ENCODE measurements at regions not wholly inside any gene's neighbourhood (a gene's known extent, or its start where the extent isn't known, plus 50 kb on each side); places are given as distances from the start of the nearest gene placed in this dataset.

- no peak for FAIRE-seq
Observed at GRCh38 chr19:27777726-27778125, 1435.2 kb downstream of the UQCRFS1 start.

GRCh38 chr19:27777242-27777641, 1435.7 kb downstream of the UQCRFS1 start:
- FAIRE-seq: no peak

- no peak for FAIRE-seq
Observed at GRCh38 chr19:27776524-27776923, 1436.4 kb downstream of the UQCRFS1 start.

DNA sequence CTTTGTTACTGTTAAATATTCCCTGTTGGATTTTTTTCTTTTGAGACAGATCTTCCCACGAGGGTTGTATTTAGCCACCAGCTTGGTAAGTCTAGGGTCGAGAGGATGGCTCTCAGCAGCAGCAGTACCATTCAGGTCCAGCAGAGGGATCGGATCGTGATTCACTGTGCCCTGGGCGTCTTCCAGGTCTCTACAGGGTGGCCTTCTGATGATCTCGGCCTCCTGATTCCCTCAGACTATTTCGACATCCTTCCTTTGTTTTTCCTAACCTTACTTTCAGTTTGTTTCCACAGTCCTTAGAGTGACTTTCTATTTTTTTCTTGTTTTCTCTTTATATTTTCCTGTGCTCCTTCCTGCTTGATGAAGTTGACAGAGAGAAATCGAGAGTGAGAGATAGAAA, 1436.9 kb downstream of the UQCRFS1 start:
- no peak for FAIRE-seq

- no peak for FAIRE-seq
Observed at GRCh38 chr19:27775395-27775794, 1437.6 kb downstream of the UQCRFS1 start.

DNA sequence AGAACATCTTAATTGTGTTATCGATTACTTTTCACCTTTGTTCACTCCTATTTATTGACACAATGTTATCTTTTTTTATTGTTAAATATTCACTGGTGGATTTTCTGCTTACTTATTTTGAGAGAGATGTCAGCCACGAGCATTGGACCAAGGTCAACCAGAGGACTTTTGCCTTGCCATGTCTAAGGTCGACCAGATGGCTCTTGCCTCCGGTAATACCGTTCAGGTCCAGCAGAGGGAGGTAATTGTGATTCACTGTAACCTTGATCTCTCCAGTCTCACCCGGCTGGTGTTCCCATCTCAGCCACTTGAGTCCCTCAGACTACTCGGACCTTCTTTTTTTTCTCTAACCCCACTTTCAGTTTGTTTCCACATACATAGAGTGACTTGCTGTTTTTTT, 1438.1 kb downstream of the UQCRFS1 start:
- no peak for FAIRE-seq

DNA sequence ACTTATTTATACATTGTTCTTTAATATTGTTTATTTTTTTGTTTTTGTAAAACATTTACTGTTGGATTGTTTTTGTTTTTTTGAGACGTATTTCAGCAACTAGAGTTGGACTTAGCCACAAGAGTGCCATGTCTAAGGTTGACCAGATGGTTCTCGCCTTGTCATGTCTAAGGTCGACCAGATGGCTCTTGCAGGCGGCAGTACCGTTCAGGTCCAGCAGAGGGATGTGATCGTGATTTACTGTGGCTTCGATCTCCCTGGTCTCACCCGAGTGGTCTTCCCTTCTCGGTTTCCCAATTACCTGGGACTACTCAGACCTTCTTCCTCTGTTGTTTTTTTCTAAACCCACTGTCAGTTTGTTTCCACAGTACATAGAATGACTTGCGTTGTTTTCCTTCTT, 1438.6 kb downstream of the UQCRFS1 start:
- no peak for FAIRE-seq

- no peak for FAIRE-seq
Observed at GRCh38 chr19:27773318-27774094, 1439.4 kb downstream of the UQCRFS1 start.

DNA sequence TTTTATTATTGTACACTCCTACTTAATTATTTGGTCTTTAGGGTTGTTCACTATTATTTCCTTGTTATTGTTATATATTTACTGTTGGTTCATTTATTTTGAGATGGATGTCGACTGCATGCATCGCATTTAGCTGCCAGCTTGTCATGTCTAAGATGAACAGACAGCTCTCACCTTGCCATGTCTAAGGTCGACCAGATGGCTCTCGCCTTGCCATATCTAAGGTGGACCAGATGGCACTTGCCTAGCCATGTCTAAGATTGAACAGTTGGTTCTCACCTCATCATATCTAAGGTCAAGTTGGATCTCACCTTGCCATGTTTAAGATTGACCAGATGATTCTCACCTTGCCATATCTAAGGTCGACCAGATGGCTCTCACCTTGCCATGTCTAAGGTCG, 1440.9 kb downstream of the UQCRFS1 start:
- no peak for FAIRE-seq

DNA sequence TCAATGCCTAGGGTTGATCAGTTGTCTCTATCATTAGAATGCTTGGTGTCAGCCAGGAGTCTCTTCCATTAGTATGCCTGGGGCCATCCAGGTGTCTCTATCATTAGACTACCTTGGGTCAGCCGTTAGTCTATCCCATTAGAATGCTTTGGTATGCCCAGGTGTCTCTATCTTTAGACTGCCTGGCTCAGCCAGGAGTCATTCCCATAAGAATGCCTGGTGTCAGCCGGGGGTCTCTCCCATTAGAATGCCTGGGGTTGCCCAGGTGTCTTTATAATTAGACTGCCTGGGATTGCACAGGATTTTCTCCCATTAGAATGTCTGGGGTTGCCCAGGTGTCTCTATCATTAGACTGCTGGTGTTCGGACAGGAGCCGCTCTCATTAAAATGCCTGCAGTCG, 1442.9 kb downstream of the UQCRFS1 start:
- FAIRE-seq: no peak

DNA sequence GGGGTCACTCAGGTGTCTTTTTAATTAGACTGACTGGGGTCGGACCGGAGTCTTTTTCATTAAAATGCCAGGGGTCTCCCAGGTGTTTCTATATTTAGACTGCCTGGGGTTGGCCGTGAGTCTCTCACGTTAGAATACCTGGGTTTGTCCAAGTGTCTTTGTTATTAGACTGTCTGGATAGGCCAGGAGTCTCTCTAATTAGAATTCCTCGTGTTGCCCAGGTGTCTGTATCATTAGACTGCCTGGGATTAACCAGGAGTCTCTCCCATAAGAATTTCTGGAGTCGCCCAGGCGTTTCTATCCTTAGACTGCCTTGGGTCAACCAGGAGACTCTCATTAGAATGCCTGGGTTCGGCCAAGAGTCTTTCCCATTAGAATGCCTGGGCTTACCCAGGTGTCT, 1445.7 kb downstream of the UQCRFS1 start:
- no peak for FAIRE-seq

DNA sequence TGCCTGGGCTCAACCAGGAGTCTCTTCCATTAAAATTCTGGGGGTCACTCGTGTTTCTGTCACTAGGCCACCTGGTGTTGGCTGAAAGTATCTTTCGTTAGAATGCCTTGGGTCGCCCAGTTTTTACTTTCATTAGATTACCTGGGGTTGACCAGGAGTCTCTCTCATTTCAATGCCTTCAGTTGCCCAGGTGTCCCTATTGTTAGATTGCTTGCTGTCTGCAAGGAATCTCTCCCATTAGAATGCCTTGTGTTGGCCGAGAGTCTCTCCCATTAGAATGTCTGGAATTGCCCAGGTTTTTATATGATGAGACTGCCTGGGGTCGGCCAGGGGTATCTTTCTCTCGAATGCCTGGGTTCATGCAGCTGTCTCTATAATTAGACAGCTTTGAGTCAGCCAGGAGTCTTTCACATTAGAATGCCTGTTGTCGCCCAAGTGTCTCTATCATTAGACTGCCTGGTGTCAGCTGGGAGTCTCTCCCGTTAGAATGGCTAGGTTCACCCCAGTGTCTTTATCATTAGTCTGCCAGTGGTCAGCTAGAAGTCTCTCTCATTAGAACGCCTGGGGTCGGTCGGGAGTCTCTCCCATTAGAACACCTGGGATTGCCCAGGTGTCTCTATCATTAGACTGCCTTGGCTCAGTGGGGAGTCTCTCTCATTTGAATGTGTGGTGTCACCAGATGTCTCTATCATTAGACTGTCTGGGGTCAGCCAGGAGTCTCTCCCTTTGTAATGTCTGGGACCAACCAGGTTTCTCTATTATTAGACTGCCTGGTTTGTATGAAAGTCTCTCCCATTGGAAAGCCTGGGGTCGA, 1446.8 kb downstream of the UQCRFS1 start:
- FAIRE-seq: no peak

DNA sequence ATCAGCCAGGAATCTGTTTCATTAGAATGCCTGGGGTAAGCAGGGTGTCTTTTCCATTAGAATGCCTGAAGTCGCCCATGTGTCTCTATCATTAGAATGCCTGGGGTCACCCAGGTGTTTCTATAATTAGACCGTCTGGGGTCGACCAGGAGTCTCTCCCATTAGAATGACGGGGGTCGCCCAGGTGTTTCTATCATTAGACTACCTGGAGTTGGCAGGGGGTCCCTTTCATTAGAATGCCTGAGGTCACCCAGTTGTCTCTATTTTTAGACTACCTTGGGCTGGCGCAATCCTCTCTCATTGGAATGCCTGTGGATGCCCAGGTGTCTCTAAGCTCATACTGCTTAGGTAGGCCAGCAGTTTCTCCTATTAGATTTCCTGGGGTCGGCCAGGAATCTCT, 1447.6 kb downstream of the UQCRFS1 start:
- FAIRE-seq: no peak

- FAIRE-seq: no peak
Observed at GRCh38 chr19:27764186-27764804, 1448.7 kb downstream of the UQCRFS1 start.

DNA sequence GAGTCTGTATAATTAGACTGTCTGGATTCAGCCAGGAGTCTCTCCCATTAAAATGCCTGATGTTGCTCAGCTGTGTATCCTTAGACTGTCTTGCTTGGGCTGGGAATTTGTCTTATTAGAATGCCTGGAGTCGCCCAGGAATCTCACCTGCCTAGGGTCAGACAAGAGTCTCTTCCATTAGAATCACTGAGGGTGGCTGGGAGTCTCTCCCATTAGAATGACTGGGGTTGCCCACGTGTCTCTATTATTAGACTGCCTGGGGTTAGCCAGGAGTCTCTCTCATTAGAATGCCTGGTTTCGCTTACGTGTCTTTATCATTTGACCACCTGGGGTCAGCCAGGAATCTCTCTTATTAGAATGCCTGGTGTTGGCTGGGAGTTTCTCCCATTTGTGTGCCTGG, 1450.0 kb downstream of the UQCRFS1 start:
- no peak for FAIRE-seq

DNA sequence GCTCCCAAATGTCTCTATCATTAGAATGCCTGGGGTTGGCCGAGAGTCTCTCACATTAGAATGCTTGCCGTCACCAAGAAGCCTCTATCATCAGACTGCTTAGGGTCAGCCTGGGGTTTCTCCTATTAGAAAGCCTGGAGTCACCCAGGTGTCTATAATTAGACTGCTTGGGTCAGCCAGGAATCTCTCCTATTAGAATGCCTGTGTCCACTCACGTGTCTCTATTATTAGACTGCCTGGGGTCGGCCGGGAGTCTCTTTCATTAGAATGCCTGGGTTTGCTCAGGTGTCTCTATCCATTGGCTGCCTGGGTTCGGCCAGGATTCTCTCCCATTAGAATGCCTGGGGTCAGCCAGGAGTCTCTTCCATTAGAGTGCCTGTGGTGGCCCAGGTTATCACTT, 1453.1 kb downstream of the UQCRFS1 start:
- FAIRE-seq: no peak

DNA sequence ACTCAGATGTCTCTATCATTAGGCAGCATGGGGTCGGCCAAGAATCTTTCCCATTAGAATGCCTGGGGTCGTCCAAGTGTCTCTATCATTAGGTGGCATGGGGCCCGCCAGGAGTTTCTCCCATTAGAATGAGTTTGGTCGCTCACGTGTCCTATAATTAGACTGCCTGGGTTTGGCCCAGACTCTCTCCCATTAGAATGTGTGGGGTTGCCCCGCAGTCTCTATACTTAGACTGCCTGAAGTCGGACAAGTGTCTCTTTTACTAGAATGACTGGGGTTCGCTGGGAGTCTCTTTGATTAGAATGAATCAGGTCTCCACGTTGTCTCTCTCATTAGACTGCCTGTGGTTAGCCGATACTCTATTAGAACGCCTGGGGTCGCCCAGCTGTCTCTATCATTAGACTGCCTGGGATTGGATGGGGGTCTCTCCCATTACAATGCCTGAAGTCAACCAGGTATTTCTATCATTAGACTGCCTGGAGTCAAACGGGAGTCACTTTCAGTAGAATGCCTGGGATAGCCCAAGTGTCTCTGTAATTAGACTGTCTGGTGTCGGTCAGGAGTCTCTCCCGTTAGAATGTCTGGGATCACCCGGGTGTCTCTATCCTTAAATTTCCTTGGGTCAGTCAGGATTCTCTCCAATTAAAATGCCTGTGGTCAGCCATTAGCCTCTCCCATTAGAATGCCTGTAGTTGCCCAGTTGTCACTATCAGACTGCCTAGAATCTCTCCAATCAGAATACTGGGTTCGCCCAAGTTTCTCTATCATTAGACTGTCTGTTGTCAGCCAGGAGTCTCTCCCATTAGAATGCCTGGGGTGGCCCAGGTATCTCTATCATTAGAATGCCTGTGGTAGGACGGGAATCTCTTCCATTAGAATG, 1454.1 kb downstream of the UQCRFS1 start:
- no peak for FAIRE-seq

DNA sequence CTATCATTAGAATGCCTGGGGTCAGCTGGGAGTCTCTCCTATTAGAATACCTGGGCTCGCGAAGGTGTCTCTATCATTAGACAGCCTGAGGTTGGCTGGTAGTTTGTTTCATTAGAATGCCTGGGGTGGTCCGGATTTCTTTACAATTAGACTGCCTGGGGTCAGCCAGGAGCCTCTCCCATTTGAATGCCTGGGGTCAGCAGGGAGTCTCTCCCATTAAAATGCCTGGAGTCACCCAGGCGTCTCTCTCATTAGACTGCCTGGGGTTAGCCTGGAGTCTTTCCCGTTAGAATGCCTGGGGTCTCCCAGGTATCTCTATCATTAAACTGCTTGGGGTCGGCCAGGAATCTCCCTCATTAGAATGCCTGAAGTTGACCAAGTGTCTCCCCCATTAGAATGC, 1458.3 kb downstream of the UQCRFS1 start:
- FAIRE-seq: no peak

- FAIRE-seq: no peak
Observed at GRCh38 chr19:27753622-27754021, 1459.3 kb downstream of the UQCRFS1 start.

DNA sequence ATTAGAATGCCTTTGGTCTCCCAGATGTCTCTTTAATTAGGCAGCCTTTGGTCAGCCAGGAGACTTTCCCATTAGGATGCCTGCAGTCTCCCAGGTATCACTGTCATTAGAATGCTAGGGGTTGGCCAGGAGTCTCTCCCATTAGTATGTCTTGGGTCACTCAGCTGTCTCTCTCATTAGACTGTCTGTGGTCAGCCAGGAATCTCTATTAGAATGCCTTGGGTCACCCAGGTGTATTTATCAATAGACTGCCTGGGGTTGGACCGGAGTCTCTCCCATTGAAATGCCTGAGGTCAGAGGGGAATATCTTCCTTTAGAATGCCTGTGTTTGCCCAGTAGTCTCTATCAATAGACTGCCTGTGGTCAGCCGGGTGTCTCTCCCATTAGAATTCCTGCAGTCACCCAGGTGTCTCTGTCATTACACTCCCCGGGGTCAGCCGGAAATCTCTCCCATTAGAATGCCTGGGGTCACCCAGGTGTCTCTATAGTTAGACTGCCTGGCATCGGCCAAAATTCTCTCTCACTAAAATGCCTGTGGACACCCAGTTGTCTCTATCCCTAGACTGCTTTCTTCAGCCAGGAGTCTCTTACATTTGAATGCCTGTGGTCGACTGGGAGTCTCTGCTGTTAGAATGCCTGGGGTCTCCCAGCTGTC, 1460.3 kb downstream of the UQCRFS1 start:
- no peak for FAIRE-seq

- no peak for FAIRE-seq
Observed at GRCh38 chr19:27751044-27751391, 1461.9 kb downstream of the UQCRFS1 start.

GRCh38 chr19:27750391-27751043, 1462.4 kb downstream of the UQCRFS1 start:
- FAIRE-seq: no peak

All from TTC549 (cell line).